Neural cell (in vitro differentiated cells): ENCODE measurements at regions not wholly inside any gene's neighbourhood (a gene's known extent, or its start where the extent isn't known, plus 50 kb on each side); places are given as distances from the start of the nearest gene placed in this dataset.

Experiments
- EP300 ChIP-seq: fragments of 450-650 bp; conservative IDR thresholded peaks from 2 replicates; pipeline ENCODE4 v1.6.1; 2014; ENCODE audit warnings: antibody characterized with exemption, mild to moderate bottlenecking, moderate library complexity; ENCODE audit not compliant: poor library complexity, severe bottlenecking
- EZH2 ChIP-seq: fragments of 200-600, 300-800 bp; shearing (Covaris generic), sonication (generic); IDR thresholded peaks from 2 replicates; pipeline ENCODE4 v1.6.1; 2014; ENCODE audit warnings: antibody characterized with exemption, low read length, borderline replicate concordance, mild to moderate bottlenecking; ENCODE audit not compliant: insufficient read depth, poor library complexity, severe bottlenecking
- POLR2AphosphoS5 ChIP-seq: IDR thresholded peaks from 2 replicates; pipeline ENCODE4 v1.6.1; 2012
- RAD21 ChIP-seq: fragments of 450-650 bp; conservative IDR thresholded peaks from 2 replicates; pipeline ENCODE4 v1.6.1; 2014; ENCODE audit warnings: antibody characterized with exemption, mild to moderate bottlenecking, moderate library complexity
- SMC3 ChIP-seq: fragments of 450-650 bp; conservative IDR thresholded peaks from 2 replicates; pipeline ENCODE4 v1.6.1; 2014; ENCODE audit warnings: antibody characterized with exemption, mild to moderate bottlenecking, moderate library complexity; ENCODE audit not compliant: poor library complexity
- TAF1 ChIP-seq: IDR thresholded peaks from 2 replicates; pipeline ENCODE4 v1.6.1; 2012; ENCODE audit warnings: low read depth
- TF ChIP-seq, protein P1 (sequence below): IDR thresholded peaks from 2 replicates; pipeline ENCODE4 v1.6.1; 2012; ENCODE audit warnings: borderline replicate concordance
- TF ChIP-seq, protein P2 (sequence below): fragments of 450-650 bp; IDR thresholded peaks from 2 replicates; pipeline ENCODE4 v1.5.1; 2014; ENCODE audit warnings: antibody characterized with exemption, mild to moderate bottlenecking, moderate library complexity; ENCODE audit not compliant: poor library complexity, severe bottlenecking

DNA sequence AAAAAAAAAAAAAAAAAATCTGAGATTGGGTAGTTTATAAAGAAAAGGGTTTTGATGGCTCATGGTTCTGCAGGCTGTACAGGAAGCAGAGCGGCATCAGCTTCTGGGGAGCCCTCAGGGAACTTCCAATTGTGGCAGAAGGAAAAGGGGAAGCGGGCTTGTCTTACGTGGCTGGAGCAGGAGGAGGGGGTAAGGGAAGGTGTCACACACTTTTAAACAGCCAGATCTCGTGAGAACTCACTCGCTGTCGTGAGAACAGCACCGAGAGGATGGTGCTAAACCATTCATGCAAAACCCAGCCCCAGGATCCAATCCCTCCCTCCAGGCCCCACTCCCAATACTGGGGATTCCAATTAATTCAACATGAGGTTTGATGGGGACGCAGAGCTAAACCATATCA lies 806.2 kb downstream of the TBC1D22A start:
- TF ChIP-seq, protein P1, sequence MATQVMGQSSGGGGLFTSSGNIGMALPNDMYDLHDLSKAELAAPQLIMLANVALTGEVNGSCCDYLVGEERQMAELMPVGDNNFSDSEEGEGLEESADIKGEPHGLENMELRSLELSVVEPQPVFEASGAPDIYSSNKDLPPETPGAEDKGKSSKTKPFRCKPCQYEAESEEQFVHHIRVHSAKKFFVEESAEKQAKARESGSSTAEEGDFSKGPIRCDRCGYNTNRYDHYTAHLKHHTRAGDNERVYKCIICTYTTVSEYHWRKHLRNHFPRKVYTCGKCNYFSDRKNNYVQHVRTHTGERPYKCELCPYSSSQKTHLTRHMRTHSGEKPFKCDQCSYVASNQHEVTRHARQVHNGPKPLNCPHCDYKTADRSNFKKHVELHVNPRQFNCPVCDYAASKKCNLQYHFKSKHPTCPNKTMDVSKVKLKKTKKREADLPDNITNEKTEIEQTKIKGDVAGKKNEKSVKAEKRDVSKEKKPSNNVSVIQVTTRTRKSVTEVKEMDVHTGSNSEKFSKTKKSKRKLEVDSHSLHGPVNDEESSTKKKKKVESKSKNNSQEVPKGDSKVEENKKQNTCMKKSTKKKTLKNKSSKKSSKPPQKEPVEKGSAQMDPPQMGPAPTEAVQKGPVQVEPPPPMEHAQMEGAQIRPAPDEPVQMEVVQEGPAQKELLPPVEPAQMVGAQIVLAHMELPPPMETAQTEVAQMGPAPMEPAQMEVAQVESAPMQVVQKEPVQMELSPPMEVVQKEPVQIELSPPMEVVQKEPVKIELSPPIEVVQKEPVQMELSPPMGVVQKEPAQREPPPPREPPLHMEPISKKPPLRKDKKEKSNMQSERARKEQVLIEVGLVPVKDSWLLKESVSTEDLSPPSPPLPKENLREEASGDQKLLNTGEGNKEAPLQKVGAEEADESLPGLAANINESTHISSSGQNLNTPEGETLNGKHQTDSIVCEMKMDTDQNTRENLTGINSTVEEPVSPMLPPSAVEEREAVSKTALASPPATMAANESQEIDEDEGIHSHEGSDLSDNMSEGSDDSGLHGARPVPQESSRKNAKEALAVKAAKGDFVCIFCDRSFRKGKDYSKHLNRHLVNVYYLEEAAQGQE: no peak
- TF ChIP-seq TAF1: no peak
- TF ChIP-seq, protein P2, sequence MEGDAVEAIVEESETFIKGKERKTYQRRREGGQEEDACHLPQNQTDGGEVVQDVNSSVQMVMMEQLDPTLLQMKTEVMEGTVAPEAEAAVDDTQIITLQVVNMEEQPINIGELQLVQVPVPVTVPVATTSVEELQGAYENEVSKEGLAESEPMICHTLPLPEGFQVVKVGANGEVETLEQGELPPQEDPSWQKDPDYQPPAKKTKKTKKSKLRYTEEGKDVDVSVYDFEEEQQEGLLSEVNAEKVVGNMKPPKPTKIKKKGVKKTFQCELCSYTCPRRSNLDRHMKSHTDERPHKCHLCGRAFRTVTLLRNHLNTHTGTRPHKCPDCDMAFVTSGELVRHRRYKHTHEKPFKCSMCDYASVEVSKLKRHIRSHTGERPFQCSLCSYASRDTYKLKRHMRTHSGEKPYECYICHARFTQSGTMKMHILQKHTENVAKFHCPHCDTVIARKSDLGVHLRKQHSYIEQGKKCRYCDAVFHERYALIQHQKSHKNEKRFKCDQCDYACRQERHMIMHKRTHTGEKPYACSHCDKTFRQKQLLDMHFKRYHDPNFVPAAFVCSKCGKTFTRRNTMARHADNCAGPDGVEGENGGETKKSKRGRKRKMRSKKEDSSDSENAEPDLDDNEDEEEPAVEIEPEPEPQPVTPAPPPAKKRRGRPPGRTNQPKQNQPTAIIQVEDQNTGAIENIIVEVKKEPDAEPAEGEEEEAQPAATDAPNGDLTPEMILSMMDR: no peak
- no peak for TF ChIP-seq EP300
- TF ChIP-seq POLR2AphosphoS5: no peak
- no peak for TF ChIP-seq RAD21
- TF ChIP-seq EZH2: no peak
- TF ChIP-seq SMC3: no peak
